ENCODE measurements at regions not wholly inside any gene's neighbourhood (a gene's known extent, or its start where the extent isn't known, plus 50 kb on each side); places are given as distances from the start of the nearest gene placed in this dataset.

GRCh38 chr6:103995571-103995970, 864.1 kb downstream of the HACE1 start (continued):
- no peak for TF ChIP-seq USF2 (IDR thresholded peaks at IDR 0.05; ENCODE audit: low read length)
- no peak for TF ChIP-seq SP1 (IDR thresholded peaks at IDR 0.05; ENCODE audit: low read depth, low read length)
- no peak for TF ChIP-seq RFX5 (IDR thresholded peaks at IDR 0.05; ENCODE audit: borderline replicate concordance, low read depth, low read length)
- no peak for TF ChIP-seq EZH2 (IDR thresholded peaks at IDR 0.05; ENCODE audit: low read depth, low read length, severe bottlenecking)
- TF ChIP-seq NANOG (IDR thresholded peaks at IDR 0.05; ENCODE audit: insufficient read depth, low read depth, low read length, poor library complexity, severe bottlenecking) = no peak
- TF ChIP-seq EGR1 (IDR thresholded peaks at IDR 0.05; ENCODE audit: borderline replicate concordance, low read depth, low read length) = no peak
- TF ChIP-seq POU5F1 (IDR thresholded peaks at IDR 0.05; ENCODE audit: low read depth, low read length) = no peak
- TF ChIP-seq TEAD4 (IDR thresholded peaks at IDR 0.05; ENCODE audit: low read depth, low read length) = no peak
- no peak for TF ChIP-seq YY1 (IDR thresholded peaks at IDR 0.05; ENCODE audit: low read depth, low read length)
- TF ChIP-seq RBBP5 (IDR thresholded peaks at IDR 0.05; ENCODE audit: borderline replicate concordance, low read depth, low read length) = no peak

All from H1 (cell line).